Keratinocyte (primary cell): ENCODE measurements at regions not wholly inside any gene's neighbourhood (a gene's known extent, or its start where the extent isn't known, plus 50 kb on each side); places are given as distances from the start of the nearest gene placed in this dataset.

ENCODE experiments used
- DNase-seq: peaks from one replicate; pipeline ENCODE4 v3.0.0-alpha.2; 2011; ENCODE audit warnings: low read depth, missing footprints, low spot score
- FAIRE-seq: peaks from 2 replicates; lab custom pipeline; 2011; peaks lifted over from hg19 to GRCh38; lab: Jason Lieb, UNC
- H2AFZ ChIP-seq: 2 replicates; pipeline ENCODE4 v1.6.0; 2012; ENCODE audit warnings: low read length, control low read depth, inconsistent platforms; ENCODE audit not compliant: control insufficient read depth
- H3K27ac ChIP-seq: 2 replicates; pipeline ENCODE4 v1.5.1; 2011; ENCODE audit warnings: low read length; ENCODE audit not compliant: control insufficient read depth, insufficient read depth
- H3K27me3 ChIP-seq: 3 replicates; pipeline ENCODE4 v1.6.0; 2011; ENCODE audit warnings: low read length; ENCODE audit not compliant: control insufficient read depth, insufficient read depth; ENCODE audit errors: extremely low read depth
- H3K36me3 ChIP-seq, 2 experiments: 2 replicates in 1 of 2; 3 replicates in 1 of 2; pipeline ENCODE4 v1.5.1; 2011; ENCODE audit warnings: low read length in 2 of 2, mild to moderate bottlenecking in 1 of 2; ENCODE audit not compliant: control insufficient read depth in 2 of 2, insufficient read depth in 2 of 2; ENCODE audit errors: extremely low read depth in 1 of 2
- H3K4me1 ChIP-seq: 3 replicates; pipeline ENCODE4 v1.5.1; 2011; ENCODE audit warnings: low read length; ENCODE audit not compliant: control insufficient read depth, insufficient read depth; ENCODE audit errors: extremely low read depth
- H3K4me2 ChIP-seq: 3 replicates; pipeline ENCODE4 v1.6.0; 2011; ENCODE audit warnings: low read depth, low read length; ENCODE audit not compliant: control insufficient read depth, insufficient read depth; ENCODE audit errors: extremely low read depth
- H3K4me3 ChIP-seq, 3 experiments: fragments of 200-600 bp in 1 of 3; sonication (generic) in 1 of 3; 2 replicates in 2 of 3; 3 replicates in 1 of 3; pipeline ENCODE4 v1.5.1; 2011 to 2016; ENCODE audit warnings: low read length in 3 of 3, mild to moderate bottlenecking in 3 of 3, control low read depth in 2 of 3, inconsistent platforms in 1 of 3, low read depth in 1 of 3, mixed read lengths in 1 of 3, mixed run types in 1 of 3, moderate library complexity in 1 of 3; ENCODE audit not compliant: control insufficient read depth in 2 of 3, insufficient read depth in 2 of 3; ENCODE audit errors: extremely low read depth in 1 of 3
- H3K79me2 ChIP-seq: 2 replicates; pipeline ENCODE4 v1.6.0; 2012; ENCODE audit warnings: low read length; ENCODE audit not compliant: control insufficient read depth, insufficient read depth
- H3K9ac ChIP-seq: 3 replicates; pipeline ENCODE4 v1.6.0; 2011; ENCODE audit warnings: low read length; ENCODE audit not compliant: control insufficient read depth, insufficient read depth; ENCODE audit errors: extremely low read depth
- H3K9me1 ChIP-seq: 3 replicates; pipeline ENCODE4 v1.6.0; 2011; ENCODE audit warnings: low read length; ENCODE audit not compliant: control insufficient read depth, insufficient read depth; ENCODE audit errors: extremely low read depth
- H3K9me3 ChIP-seq: 2 replicates; pipeline ENCODE4 v1.5.1; 2012; ENCODE audit warnings: low read depth, low read length; ENCODE audit not compliant: control insufficient read depth
- H4K20me1 ChIP-seq: 3 replicates; pipeline ENCODE4 v1.6.0; 2011; ENCODE audit warnings: low read length; ENCODE audit not compliant: control insufficient read depth, insufficient read depth; ENCODE audit errors: extremely low read depth
- EZH2 ChIP-seq: IDR thresholded peaks from one replicate; pipeline ENCODE4 v1.6.1; 2012; ENCODE audit warnings: inconsistent platforms, mild to moderate bottlenecking, low read length, moderate library complexity
- dilution Hi-C: fragments of 300-500 bp; cut with MboI; formaldehyde crosslinking; loops from one replicate; pipeline ENCODE4 v1.7.0; 2020; ENCODE audit warnings: low sequenced_read_pairs; ENCODE audit not compliant: extremely low pct_ligation_motif_present
- TF ChIP-seq, protein P1 (sequence below), 3 experiments: IDR thresholded peaks in 1 of 3; conservative IDR thresholded peaks in 1 of 3; optimal IDR thresholded peaks in 1 of 3; 2 replicates in 2 of 3; 3 replicates in 1 of 3; pipeline versions ENCODE3 to v1.5.1; 2011; ENCODE audit warnings: low read length in 3 of 3, mild to moderate bottlenecking in 3 of 3, moderate library complexity in 2 of 3, control low read depth in 1 of 3, inconsistent platforms in 1 of 3; ENCODE audit not compliant: insufficient read depth in 2 of 3; ENCODE audit errors: extremely low read depth in 1 of 3

DNA sequence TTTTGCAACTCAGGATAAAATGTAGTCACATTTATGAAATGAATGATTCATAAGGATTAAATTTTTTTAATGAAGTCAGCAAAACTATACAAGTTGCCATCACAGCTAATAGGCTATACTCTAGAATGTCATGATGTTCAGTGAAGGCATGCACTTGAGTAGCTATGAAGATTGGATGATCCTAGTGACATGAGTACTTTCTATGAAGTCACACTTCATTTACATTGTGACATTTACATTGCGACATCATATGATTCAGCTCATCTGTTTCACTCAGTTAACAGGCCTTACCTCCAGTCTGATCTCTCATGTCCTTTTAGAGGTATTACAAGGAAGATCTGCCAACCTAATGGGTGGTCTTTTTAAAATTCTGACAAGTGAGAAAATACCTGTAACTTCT lies 82.7 kb upstream of the FGF13 start:
- Histone ChIP-seq H3K9ac (no peak overlapping the region), H3K27me3 (no peaks in the 10 kb centered on the region), H3K4me3 (no peak overlapping the region), H2AFZ (no peak overlapping the region), H3K27ac (no peak overlapping the region), H3K79me2 (no peaks in the 10 kb centered on the region), H4K20me1 (no peaks in the 10 kb centered on the region), H3K9me3 (no peaks in the 10 kb centered on the region), H3K4me1 (no peaks in the 10 kb centered on the region), H3K4me2 (no peak overlapping the region), H3K36me3 (no peaks in the 10 kb centered on the region), H3K9me1 (no peaks in the 10 kb centered on the region)
- TF ChIP-seq EZH2 = no peak
- TF ChIP-seq, protein P1, sequence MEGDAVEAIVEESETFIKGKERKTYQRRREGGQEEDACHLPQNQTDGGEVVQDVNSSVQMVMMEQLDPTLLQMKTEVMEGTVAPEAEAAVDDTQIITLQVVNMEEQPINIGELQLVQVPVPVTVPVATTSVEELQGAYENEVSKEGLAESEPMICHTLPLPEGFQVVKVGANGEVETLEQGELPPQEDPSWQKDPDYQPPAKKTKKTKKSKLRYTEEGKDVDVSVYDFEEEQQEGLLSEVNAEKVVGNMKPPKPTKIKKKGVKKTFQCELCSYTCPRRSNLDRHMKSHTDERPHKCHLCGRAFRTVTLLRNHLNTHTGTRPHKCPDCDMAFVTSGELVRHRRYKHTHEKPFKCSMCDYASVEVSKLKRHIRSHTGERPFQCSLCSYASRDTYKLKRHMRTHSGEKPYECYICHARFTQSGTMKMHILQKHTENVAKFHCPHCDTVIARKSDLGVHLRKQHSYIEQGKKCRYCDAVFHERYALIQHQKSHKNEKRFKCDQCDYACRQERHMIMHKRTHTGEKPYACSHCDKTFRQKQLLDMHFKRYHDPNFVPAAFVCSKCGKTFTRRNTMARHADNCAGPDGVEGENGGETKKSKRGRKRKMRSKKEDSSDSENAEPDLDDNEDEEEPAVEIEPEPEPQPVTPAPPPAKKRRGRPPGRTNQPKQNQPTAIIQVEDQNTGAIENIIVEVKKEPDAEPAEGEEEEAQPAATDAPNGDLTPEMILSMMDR (optimal IDR thresholded peaks at IDR 0.05 in 1 of 3, IDR thresholded peaks at IDR 0.05 in 1 of 3, conservative IDR thresholded peaks at IDR 0.05 in 1 of 3; ENCODE audit: extremely low read depth in 1 of 3, insufficient read depth in 2 of 3, low read length in 3 of 3) = no peak
- FAIRE-seq = no peak
- no peak for DNase-seq
- dilution Hi-C loops = no loop called here

DNA sequence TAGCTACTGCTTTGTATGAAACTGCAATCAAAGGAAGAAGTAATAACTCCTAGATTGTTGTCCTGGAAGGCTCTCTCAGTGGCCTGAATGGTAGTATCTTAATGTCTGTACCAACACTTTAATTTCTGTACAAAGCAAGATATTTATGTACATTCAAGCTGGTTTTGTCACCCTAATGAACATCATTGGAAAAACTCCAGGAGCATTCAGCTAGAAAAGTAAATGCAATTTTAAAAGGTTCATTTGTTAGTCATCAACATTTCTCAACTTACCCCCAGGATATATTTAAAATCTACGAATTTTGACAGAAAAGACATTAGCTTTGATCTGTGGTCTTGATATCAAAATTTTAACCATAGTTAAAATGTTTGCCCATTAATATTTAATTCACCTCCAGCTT lies 80.0 kb upstream of the FGF13 start:
- TF ChIP-seq, protein P1 (optimal IDR thresholded peaks at IDR 0.05 in 1 of 3, IDR thresholded peaks at IDR 0.05 in 1 of 3, conservative IDR thresholded peaks at IDR 0.05 in 1 of 3; ENCODE audit: extremely low read depth in 1 of 3, insufficient read depth in 2 of 3, low read length in 3 of 3) = no peak
- no peak for TF ChIP-seq EZH2
- Histone ChIP-seq H2AFZ (no peak overlapping the region), H3K27ac (no peak overlapping the region), H3K9me1 (no peaks in the 10 kb centered on the region), H3K79me2 (no peaks in the 10 kb centered on the region), H3K4me3 (no peak overlapping the region), H3K36me3 (no peaks in the 10 kb centered on the region), H3K4me2 (no peak overlapping the region), H3K27me3 (no peaks in the 10 kb centered on the region), H3K9ac (no peak overlapping the region), H4K20me1 (no peaks in the 10 kb centered on the region), H3K9me3 (no peaks in the 10 kb centered on the region), H3K4me1 (no peaks in the 10 kb centered on the region)
- DNase-seq (no peak), FAIRE-seq (no peak)
- dilution Hi-C loops = no loop called here
